Large intestine (tissue), 3 donors: ENCODE measurements at regions not wholly inside any gene's neighbourhood (a gene's known extent, or its start where the extent isn't known, plus 50 kb on each side); places are given as distances from the start of the nearest gene placed in this dataset.

Experiments used
- DNase-seq, 2 donors: peaks; one replicate each; pipeline versions ENCODE4 v3.0.0 to v3.0.0-alpha.2; 2013
- H3K27ac ChIP-seq: one replicate; pipeline ENCODE4 v1.5.1; 2013; ENCODE audit warnings: low read length
- H3K27me3 ChIP-seq: 2 replicates; pipeline ENCODE4 v1.6.1; 2013; ENCODE audit warnings: low read length; ENCODE audit not compliant: control insufficient read depth, insufficient read depth
- H3K36me3 ChIP-seq: 2 replicates; pipeline ENCODE4 v1.6.1; 2013; ENCODE audit warnings: low read length; ENCODE audit not compliant: control insufficient read depth, insufficient read depth
- H3K4me1 ChIP-seq: one replicate; pipeline ENCODE4 v1.6.1; 2013; ENCODE audit warnings: low read length; ENCODE audit not compliant: control insufficient read depth, insufficient read depth
- H3K4me3 ChIP-seq: one replicate; pipeline ENCODE4 v1.5.1; 2013; ENCODE audit warnings: low read length
- H3K9me3 ChIP-seq: one replicate; pipeline ENCODE4 v1.6.1; 2013; ENCODE audit warnings: mild to moderate bottlenecking, low read depth, low read length, moderate library complexity; ENCODE audit not compliant: control insufficient read depth
- WGBS: methylation state at CpG from one replicate; pipeline ENCODE4 v1.1.5; 2013; ENCODE audit warnings: low lambda C conversion rate; ENCODE audit not compliant: insufficient coverage; 5-methylcytosine and 5-hydroxymethylcytosine counted together

DNA sequence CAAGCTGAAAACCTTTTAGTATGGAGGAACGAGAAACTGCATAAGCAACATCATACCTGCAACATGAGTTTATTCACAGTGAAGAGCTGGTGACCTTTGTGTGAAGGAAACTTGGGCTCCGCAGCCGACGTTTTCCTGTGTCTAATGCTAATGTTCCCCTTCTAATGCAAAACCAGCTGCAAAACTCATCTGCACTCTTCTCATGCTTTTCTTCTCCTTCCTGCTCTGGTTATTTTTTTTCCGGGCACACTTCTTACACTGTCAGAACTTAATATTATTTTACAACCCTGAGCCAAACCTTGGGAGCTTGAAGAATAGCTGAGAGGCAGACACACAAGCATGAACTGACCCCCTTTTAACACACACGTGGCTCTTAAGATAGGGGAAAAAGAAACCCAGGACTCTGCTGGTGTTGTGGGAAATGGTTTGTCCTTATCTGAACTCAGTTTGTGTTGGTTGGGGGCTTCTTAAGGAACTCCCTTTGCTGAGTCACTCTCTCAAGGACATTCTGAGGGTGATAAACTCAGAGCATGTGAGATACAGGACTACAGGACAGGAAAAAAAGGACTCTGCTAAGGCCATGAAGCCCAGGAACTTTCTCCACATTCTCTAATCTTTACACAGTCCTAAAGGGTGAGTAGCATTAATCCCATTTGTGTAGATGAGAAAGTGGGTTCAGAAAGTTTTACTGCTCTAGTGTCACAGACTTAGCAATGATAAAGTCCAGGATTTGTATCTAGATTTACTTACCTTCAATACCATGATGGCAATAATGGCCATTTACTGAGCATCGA is 439.3 kb upstream of the TRIB2 start:
- WGBS, result 70% methylated on average over 2 of the region's 7 CpGs
- H3K4me1 ChIP-seq, result no peaks in the 10 kb centered on the region
- DNase-seq, result no peak
- H3K9me3 ChIP-seq, result no peaks in the 10 kb centered on the region
- no peaks in the 10 kb centered on the region for H3K27me3 ChIP-seq
- H3K4me3 ChIP-seq, result no peak overlapping the region
- no peaks in the 10 kb centered on the region for H3K36me3 ChIP-seq
- H3K27ac ChIP-seq, result no peak overlapping the region

- DNase-seq, result no peak
- Histone ChIP-seq H3K4me1 (no peaks in the 10 kb centered on the region), H3K27me3 (no peaks in the 10 kb centered on the region), H3K4me3 (no peak overlapping the region), H3K9me3 (no peaks in the 10 kb centered on the region), H3K36me3 (no peaks in the 10 kb centered on the region), H3K27ac (no peak overlapping the region)
- no CpG with 5 or more reads among the region's 4 CpGs for WGBS
Observed at GRCh38 chr2:12278217-12278750, 438.5 kb upstream of the TRIB2 start.

DNA sequence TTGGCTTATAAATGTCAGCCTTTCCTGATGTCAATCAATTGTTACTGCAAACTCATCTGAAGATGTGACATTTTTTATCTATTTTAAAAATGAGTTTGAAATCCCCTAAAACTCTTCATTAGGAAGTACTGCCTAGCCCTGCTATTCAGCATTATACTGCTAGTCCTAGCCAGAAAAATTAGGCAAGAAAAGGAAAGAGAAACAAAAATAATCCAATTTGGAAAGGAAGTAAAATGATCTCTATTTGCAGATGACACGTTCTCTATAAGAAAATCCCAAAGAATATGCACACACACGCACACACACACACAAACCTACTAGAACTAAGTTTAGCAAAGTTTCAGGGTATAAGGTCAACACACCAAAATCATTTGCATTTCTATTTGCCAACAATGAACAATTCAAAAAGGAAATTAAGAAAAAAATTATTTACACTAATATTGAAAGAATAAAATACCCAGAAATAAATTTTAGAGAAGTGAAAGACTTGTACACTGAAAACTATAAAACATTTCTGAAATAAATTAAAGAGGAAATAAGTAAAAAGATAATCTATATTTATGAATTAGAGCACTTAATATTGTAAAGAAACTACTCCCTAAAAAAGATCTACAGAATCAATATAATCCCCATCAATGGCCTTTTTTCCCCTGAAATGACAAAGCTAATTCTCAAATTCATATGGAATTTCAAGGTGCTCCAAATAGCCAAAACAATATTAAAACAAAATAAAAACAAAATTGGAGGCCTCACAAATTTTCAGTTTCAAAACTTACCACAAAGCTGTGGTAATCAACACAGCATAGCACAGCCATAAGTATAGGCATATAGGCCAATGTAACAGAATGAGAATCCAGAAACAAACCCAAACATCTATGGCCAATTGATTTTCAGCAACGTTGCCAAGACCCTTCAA is 433.7 kb upstream of the TRIB2 start:
- Histone ChIP-seq H3K9me3 (no peaks in the 10 kb centered on the region), H3K27ac (no peak overlapping the region), H3K4me1 (no peaks in the 10 kb centered on the region), H3K4me3 (no peak overlapping the region), H3K27me3 (no peaks in the 10 kb centered on the region), H3K36me3 (no peaks in the 10 kb centered on the region)
- DNase-seq, result no peak
- WGBS, result 89% methylated on average over 1 of the region's 3 CpGs

DNA sequence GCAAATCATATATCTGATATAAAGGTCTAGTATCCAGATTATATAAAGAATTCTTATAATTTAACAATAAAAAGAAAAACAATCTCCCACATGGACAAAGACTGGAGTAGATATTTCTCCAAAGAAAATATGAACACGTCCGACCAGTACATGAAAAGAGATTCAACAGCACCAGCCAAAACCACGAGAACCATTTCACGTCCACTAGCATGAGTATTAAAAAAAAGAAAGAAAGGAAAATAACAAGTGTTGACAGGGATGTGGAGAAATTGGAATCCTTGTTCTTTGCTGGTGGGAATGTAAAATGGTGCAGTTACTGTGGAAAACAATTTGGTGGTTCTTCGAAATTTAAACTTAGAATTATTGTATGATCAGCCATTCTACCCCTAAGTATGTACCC is 432.7 kb upstream of the TRIB2 start:
- Histone ChIP-seq H3K9me3 (no peaks in the 10 kb centered on the region), H3K4me1 (no peaks in the 10 kb centered on the region), H3K4me3 (no peak overlapping the region), H3K36me3 (no peaks in the 10 kb centered on the region), H3K27ac (no peak overlapping the region), H3K27me3 (no peaks in the 10 kb centered on the region)
- no peak for DNase-seq
- WGBS, result 100% methylated on average over 4 of the region's 5 CpGs

GRCh38 chr2:12284487-12284886 is 432.2 kb upstream of the TRIB2 start:
- Histone ChIP-seq H3K27ac (no peak overlapping the region), H3K4me1 (no peaks in the 10 kb centered on the region), H3K4me3 (no peak overlapping the region), H3K36me3 (no peaks in the 10 kb centered on the region), H3K27me3 (no peaks in the 10 kb centered on the region), H3K9me3 (no peaks in the 10 kb centered on the region)
- DNase-seq, result no peak
- WGBS, result 100% methylated on average over 1 of the region's 2 CpGs

GRCh38 chr2:12286347-12286746 is 430.4 kb upstream of the TRIB2 start:
- no peak for DNase-seq
- H3K9me3 ChIP-seq, result no peaks in the 10 kb centered on the region
- no peak overlapping the region for H3K4me3 ChIP-seq
- H3K36me3 ChIP-seq, result no peaks in the 10 kb centered on the region
- no CpG with 5 or more reads among the region's 4 CpGs for WGBS
- H3K27me3 ChIP-seq, result no peaks in the 10 kb centered on the region
- no peaks in the 10 kb centered on the region for H3K4me1 ChIP-seq
- H3K27ac ChIP-seq, result no peak overlapping the region

- H3K9me3 ChIP-seq, result no peaks in the 10 kb centered on the region
- no peak for DNase-seq
- no peak overlapping the region for H3K27ac ChIP-seq
- WGBS, result 71% methylated on average over 3 of the region's 5 CpGs
- no peak overlapping the region for H3K4me3 ChIP-seq
- no peaks in the 10 kb centered on the region for H3K36me3 ChIP-seq
- H3K27me3 ChIP-seq, result no peaks in the 10 kb centered on the region
- H3K4me1 ChIP-seq, result no peaks in the 10 kb centered on the region
Observed at GRCh38 chr2:12287220-12287751, 429.4 kb upstream of the TRIB2 start.

DNA sequence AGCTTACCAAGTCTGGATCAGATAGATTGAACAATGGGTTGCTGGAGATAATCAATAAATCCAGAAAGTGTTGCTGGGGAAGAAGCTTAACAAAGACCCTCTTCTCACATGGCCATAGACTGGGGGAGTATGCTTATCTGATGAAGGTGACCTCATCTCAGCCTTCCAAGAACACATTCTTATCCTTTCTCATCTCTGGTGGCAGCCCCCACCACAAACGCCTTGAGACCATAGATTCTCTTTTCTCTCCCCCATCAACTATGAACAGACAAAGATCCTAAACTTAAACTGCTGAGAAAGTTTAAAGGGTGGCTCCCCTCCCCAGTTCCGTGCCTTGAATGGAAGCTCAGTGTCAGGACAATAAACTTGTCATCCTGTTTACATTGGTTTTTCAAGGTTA is 428.7 kb upstream of the TRIB2 start:
- no peak for DNase-seq
- H3K9me3 ChIP-seq, result no peaks in the 10 kb centered on the region
- no peaks in the 10 kb centered on the region for H3K4me1 ChIP-seq
- H3K27ac ChIP-seq, result no peak overlapping the region
- H3K36me3 ChIP-seq, result no peaks in the 10 kb centered on the region
- no peaks in the 10 kb centered on the region for H3K27me3 ChIP-seq
- no CpG with 5 or more reads among the region's 2 CpGs for WGBS
- no peak overlapping the region for H3K4me3 ChIP-seq

DNA sequence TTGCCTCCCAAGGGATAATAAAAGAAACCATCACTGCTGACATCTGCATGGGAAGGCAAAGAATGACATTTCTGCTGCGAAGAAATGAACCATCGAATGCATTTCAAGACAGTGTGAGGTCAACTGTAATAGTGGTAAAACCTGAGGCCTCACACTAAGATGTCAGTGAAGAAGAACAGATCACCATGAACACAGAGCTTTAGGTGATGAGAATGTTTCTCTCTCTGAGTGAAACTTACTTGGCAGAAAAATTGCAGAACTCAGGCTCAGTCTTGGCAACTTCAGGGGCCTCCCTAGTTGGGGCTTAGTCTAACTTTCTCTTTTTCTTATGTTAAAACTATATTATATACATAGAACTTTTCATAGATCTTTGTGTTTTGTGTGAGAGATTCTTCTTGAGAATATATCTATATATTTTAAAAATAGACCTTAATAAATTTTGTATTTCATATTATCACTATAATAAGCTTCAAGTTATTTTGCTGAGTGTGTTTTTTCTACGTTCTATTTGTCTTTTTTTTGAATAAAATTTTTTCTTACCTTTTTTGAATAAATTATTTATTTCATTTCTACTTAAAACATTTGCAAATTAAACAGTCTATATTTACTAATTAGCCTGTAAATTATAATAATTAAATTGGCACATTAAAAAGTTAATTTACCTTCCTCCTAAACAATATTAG is 427.5 kb upstream of the TRIB2 start:
- no peak for DNase-seq
- 80% methylated on average over 3 of the region's 3 CpGs for WGBS

DNA sequence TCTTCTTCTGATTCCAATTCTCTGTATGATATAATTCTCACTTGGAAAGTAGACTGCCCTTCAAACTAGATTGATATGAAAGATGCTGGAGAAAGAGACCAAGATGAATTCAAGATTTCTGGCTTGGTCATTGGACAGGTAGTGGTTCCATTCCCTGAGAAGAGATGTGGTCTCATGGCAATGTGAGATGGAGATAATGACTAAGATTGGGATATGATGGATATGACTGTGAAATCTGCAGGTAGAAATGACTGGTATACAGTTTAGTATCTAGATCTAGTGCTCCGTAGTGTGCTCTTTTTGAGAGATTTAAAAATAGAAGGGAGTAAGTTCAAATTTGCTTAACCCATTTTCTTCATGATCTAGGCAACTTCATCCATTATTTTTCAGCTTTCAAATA is 425.4 kb upstream of the TRIB2 start:
- Histone ChIP-seq H3K27me3 (no peaks in the 10 kb centered on the region), H3K36me3 (no peaks in the 10 kb centered on the region), H3K27ac (no peak overlapping the region), H3K9me3 (no peaks in the 10 kb centered on the region), H3K4me1 (no peaks in the 10 kb centered on the region), H3K4me3 (no peak overlapping the region)
- 80% methylated on average over 1 of the region's 1 CpG for WGBS
- no peak for DNase-seq

More for the DNA sequence above, 427.5 kb upstream of the TRIB2 start:
- no peaks in the 10 kb centered on the region for H3K36me3 ChIP-seq
- no peak overlapping the region for H3K27ac ChIP-seq
- no peaks in the 10 kb centered on the region for H3K27me3 ChIP-seq
- no peak overlapping the region for H3K4me3 ChIP-seq
- H3K9me3 ChIP-seq, result no peaks in the 10 kb centered on the region
- no peaks in the 10 kb centered on the region for H3K4me1 ChIP-seq
